Vagina (tissue), 2 donors: ENCODE measurements at regions not wholly inside any gene's neighbourhood (a gene's known extent, or its start where the extent isn't known, plus 50 kb on each side); places are given as distances from the start of the nearest gene placed in this dataset.

Experiments used
- DNase-seq, 2 donors: peaks; one replicate each; pipeline ENCODE4 v3.0.0-alpha.2; 2017; ENCODE audit errors: extremely low spot score in 2 of 2
- H3K27ac ChIP-seq: fragments of 200-600 bp; sonication (generic); one replicate; pipeline ENCODE4 v1.5.1; 2019
- H3K27me3 ChIP-seq: fragments of 200-600 bp; sonication (generic); one replicate; pipeline ENCODE4 v1.5.1; 2019
- H3K36me3 ChIP-seq, 2 donors: fragments of 200-600 bp; sonication (generic); one replicate each; pipeline ENCODE4 v1.5.1; 2017 to 2019
- H3K4me1 ChIP-seq: fragments of 200-600 bp; sonication (generic); one replicate; pipeline ENCODE4 v1.5.1; 2019
- H3K4me3 ChIP-seq, 2 donors: fragments of 200-600 bp; sonication (generic); 1 replicate in 1 of 2; 2 replicates in 1 of 2; pipeline ENCODE4 v1.5.1; 2016 to 2019
- H3K9me3 ChIP-seq: fragments of 200-600 bp; sonication (generic); one replicate; pipeline ENCODE4 v1.5.1; 2019
- POLR2A ChIP-seq, 2 donors: fragments of 450-650 bp; IDR thresholded peaks; one replicate each; pipeline ENCODE4 v1.6.1; 2017; ENCODE audit warnings: antibody characterized with exemption in 2 of 2, mild to moderate bottlenecking in 2 of 2, moderate library complexity in 2 of 2
- POLR2AphosphoS5 ChIP-seq, 2 donors: sonication (generic); formaldehyde crosslinking; IDR thresholded peaks; one replicate each; pipeline ENCODE4 v1.9.0; 2017; ENCODE audit warnings: antibody characterized with exemption in 2 of 2, mild to moderate bottlenecking in 2 of 2, low read depth in 1 of 2; ENCODE audit not compliant: insufficient read depth in 1 of 2
- intact Hi-C: fragments of 100-400 bp; cut with DNase I; formaldehyde crosslinking; loops from one replicate; pipeline ENCODE4 v1.15.1; 2023
- TF ChIP-seq, protein P1 (sequence below), 3 experiments: fragments of 450-650 bp in 2 of 3; fragments of 200-600 bp in 1 of 3; sonication (generic) in 1 of 3; IDR thresholded peaks; one replicate each; pipeline ENCODE4 v1.5.1; 2017 to 2019; ENCODE audit warnings: antibody characterized with exemption in 3 of 3, mild to moderate bottlenecking in 2 of 3, moderate library complexity in 2 of 3

DNA sequence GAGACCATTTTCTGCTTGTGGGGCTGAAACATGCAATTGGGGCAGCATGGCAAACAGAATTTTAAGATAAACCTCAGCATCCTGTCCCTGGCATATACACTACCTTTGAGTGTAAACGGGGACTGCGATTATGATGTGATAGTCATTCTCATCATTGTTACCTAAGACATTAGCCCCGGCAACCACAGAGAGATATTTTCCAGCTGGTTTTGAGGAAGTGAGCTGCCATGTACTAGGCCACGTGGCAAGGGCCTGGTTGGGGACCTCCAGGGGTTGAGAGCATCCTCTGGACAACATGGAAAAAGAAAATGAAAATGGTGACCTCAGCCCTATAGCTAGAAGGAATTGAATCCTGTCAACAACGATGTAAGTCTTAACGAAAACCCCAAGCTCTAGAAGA lies 623.6 kb upstream of the CDH18 start:
- H3K4me3 ChIP-seq, result no peak overlapping the region
- H3K36me3 ChIP-seq, result no peaks in the 10 kb centered on the region
- no peaks in the 10 kb centered on the region for H3K27me3 ChIP-seq
- TF ChIP-seq POLR2AphosphoS5 (IDR thresholded peaks at IDR 0.05; ENCODE audit: insufficient read depth in 1 of 2, low read depth in 1 of 2) (no peak), POLR2A (IDR thresholded peaks at IDR 0.05) (no peak)
- TF ChIP-seq, protein P1, sequence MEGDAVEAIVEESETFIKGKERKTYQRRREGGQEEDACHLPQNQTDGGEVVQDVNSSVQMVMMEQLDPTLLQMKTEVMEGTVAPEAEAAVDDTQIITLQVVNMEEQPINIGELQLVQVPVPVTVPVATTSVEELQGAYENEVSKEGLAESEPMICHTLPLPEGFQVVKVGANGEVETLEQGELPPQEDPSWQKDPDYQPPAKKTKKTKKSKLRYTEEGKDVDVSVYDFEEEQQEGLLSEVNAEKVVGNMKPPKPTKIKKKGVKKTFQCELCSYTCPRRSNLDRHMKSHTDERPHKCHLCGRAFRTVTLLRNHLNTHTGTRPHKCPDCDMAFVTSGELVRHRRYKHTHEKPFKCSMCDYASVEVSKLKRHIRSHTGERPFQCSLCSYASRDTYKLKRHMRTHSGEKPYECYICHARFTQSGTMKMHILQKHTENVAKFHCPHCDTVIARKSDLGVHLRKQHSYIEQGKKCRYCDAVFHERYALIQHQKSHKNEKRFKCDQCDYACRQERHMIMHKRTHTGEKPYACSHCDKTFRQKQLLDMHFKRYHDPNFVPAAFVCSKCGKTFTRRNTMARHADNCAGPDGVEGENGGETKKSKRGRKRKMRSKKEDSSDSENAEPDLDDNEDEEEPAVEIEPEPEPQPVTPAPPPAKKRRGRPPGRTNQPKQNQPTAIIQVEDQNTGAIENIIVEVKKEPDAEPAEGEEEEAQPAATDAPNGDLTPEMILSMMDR (IDR thresholded peaks at IDR 0.05), result no peak
- no peak for DNase-seq
- no peaks in the 10 kb centered on the region for H3K4me1 ChIP-seq
- no peaks in the 10 kb centered on the region for H3K9me3 ChIP-seq
- intact Hi-C loops, result no loop called here
- H3K27ac ChIP-seq, result no peak overlapping the region

DNA sequence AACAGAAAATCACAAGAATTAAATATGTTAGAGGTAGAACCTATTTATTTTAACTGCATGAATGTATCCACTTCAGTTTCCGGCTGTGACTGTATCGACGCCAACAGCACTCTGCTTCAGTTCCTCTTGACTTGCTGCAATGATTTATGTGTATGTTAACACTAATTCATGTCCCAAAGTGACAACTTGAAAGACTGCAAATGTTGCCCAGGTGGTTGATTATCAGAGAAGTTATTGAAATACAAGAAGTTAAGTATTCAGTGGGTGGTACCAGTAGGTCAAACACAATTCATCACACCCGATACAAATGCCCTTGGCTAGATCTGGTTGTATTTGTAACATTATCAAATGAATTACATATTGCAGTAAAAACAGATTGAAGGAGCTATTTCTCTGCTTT lies 622.7 kb upstream of the CDH18 start:
- no peaks in the 10 kb centered on the region for H3K36me3 ChIP-seq
- no peaks in the 10 kb centered on the region for H3K4me1 ChIP-seq
- no peaks in the 10 kb centered on the region for H3K9me3 ChIP-seq
- no peak for DNase-seq
- H3K27me3 ChIP-seq, result no peaks in the 10 kb centered on the region
- no peak overlapping the region for H3K27ac ChIP-seq
- intact Hi-C loops, result no loop called here
- H3K4me3 ChIP-seq, result no peak overlapping the region
- no peak for TF ChIP-seq POLR2AphosphoS5 (IDR thresholded peaks at IDR 0.05; ENCODE audit: insufficient read depth in 1 of 2, low read depth in 1 of 2)
- no peak for TF ChIP-seq POLR2A (IDR thresholded peaks at IDR 0.05)
- TF ChIP-seq, protein P1 (IDR thresholded peaks at IDR 0.05), result no peak

DNA sequence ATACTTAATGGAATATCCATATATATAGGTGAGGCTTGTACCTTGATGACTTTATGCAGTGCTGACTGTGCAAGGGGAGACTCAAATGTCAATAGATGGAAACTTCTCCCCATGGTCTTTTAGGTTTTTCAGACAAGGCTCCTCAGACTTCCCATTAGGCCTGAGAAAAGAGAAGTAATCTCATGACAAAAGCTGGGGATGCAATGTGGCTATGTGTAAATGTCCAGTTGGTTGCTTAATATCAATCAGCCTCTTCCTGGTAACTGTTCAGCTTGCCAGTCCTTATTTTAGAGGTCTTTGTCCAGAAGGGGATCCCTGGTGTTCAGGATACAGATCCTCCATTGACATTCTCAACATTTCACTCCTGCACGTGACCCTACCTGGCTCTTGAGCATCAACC lies 621.1 kb upstream of the CDH18 start:
- no peaks in the 10 kb centered on the region for H3K4me1 ChIP-seq
- TF ChIP-seq, protein P1 (IDR thresholded peaks at IDR 0.05), result no peak
- no peak for TF ChIP-seq POLR2AphosphoS5 (IDR thresholded peaks at IDR 0.05; ENCODE audit: insufficient read depth in 1 of 2, low read depth in 1 of 2)
- no peak for TF ChIP-seq POLR2A (IDR thresholded peaks at IDR 0.05)
- no peaks in the 10 kb centered on the region for H3K36me3 ChIP-seq
- no peak overlapping the region for H3K4me3 ChIP-seq
- H3K9me3 ChIP-seq, result no peaks in the 10 kb centered on the region
- intact Hi-C loops, result no loop called here
- no peak overlapping the region for H3K27ac ChIP-seq
- H3K27me3 ChIP-seq, result no peaks in the 10 kb centered on the region
- DNase-seq, result no peak

DNA sequence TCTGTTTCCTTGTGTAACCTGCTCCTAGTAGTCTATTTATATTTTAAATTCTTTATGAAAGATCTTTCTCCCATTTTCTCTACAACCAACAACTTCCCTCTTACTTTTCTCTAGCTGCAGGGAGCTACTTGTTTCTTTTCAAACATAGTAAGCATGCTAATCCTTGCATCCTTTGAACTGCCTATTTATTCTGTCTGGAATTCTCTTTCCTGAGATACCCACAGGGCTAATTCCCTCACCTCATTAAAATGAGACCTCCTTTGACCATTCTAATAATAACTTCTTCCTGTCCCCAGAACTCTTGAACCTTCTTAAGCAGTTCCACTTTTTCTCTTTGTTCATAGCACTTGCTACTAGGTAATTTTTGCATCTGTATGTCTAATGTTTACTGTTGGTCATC lies 620.6 kb upstream of the CDH18 start:
- no peaks in the 10 kb centered on the region for H3K4me1 ChIP-seq
- no peak for DNase-seq
- no peak overlapping the region for H3K27ac ChIP-seq
- intact Hi-C loops, result no loop called here
- H3K9me3 ChIP-seq, result no peaks in the 10 kb centered on the region
- H3K27me3 ChIP-seq, result no peaks in the 10 kb centered on the region
- no peak overlapping the region for H3K4me3 ChIP-seq
- no peaks in the 10 kb centered on the region for H3K36me3 ChIP-seq
- TF ChIP-seq POLR2A (IDR thresholded peaks at IDR 0.05), result no peak
- TF ChIP-seq POLR2AphosphoS5 (IDR thresholded peaks at IDR 0.05; ENCODE audit: insufficient read depth in 1 of 2, low read depth in 1 of 2), result no peak
- TF ChIP-seq, protein P1 (IDR thresholded peaks at IDR 0.05), result no peak

DNA sequence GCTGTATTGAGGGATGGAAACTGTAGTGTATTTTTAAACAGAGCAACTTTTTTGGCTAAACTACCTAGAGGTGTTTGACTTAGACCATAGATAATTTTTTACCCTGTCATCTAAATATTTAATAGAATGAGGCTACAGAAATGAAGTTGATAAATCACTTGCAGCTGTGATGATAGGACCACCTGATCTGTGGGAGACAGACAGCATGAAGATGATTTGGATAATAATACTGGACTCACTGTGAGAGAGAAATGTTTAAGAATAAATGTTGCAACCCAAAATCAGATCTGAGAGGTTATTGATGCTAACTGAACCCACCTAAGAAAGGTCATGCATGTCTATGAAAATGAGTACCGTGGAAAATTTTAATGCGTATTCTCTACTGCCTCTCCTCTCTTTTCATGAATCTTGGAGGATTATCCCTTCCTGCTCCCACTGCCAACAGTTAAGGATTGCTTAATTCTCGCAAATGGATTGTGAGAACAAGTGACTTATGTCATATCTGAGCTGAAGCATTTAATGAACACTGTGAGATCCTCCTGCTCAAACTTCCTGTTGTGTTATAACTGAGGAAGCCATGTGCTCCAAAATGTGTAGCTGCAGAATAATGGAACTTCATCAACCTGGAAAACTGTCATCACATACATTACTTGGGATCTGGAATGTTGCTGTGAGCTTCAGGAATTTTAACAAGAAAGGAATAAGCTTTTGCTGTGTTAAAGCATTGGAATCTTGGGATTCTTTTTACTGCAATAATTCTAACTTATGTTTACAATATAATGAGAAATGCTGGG lies 617.9 kb upstream of the CDH18 start:
- no peak for DNase-seq
- H3K4me1 ChIP-seq, result no peaks in the 10 kb centered on the region
- H3K36me3 ChIP-seq, result no peaks in the 10 kb centered on the region
- TF ChIP-seq POLR2AphosphoS5 (IDR thresholded peaks at IDR 0.05; ENCODE audit: insufficient read depth in 1 of 2, low read depth in 1 of 2) (no peak), POLR2A (IDR thresholded peaks at IDR 0.05) (no peak)
- TF ChIP-seq, protein P1 (IDR thresholded peaks at IDR 0.05), result no peak
- no peak overlapping the region for H3K27ac ChIP-seq
- H3K27me3 ChIP-seq, result no peaks in the 10 kb centered on the region
- no peaks in the 10 kb centered on the region for H3K9me3 ChIP-seq
- H3K4me3 ChIP-seq, result no peak overlapping the region
- intact Hi-C loops, result no loop called here
